ENCODE measurements at regions not wholly inside any gene's neighbourhood (a gene's known extent, or its start where the extent isn't known, plus 50 kb on each side); places are given as distances from the start of the nearest gene placed in this dataset.
"Not testable (repeated sequence)": the region's sequence is repeated elsewhere in the genome, so short reads cannot be mapped to it uniquely, and the experiment has no call there.

DNA sequence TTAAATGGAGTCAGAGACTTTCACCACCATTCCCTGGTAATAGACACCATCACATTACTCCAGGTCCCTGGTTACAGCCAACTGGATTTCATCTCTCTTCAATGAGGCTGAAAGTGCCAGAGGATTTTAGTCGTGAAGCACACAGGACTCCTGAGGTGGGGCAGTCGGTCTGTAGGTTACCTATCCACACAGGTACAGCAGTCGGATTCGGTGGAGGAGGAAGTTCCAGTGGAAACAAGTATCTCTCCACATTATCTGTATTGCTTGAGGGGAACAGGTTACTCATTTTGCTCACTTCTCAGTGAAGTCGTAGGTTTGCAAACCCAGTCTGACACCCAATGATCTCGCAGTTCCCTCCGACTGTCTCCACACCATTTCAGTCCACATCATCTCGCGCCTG is 82.3 kb upstream of the TMEM45B start:
- no peak for DNase-seq

DNA sequence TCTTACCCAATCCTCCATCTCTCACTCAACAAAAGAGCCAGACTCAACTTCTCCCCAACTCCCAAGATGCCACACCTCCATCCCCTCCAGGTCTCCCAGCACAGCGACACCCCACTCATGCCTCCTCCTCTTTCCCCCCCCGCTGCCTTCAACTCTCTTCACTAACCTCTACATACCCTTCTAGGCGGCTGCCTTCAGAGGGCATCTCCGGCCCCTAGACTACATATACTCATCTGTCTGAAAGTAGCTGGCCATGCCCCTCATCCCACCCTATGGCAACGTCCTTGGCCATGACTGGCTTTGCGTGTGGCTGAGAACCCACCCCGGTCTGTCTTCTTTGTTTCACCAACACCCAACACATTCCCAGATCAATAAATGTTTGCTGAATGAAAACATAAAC is 81.7 kb upstream of the TMEM45B start:
- no peak for DNase-seq

GRCh38 chr11:129734654-129735053 is 81.0 kb upstream of the TMEM45B start:
- DNase-seq, result no peak

DNA sequence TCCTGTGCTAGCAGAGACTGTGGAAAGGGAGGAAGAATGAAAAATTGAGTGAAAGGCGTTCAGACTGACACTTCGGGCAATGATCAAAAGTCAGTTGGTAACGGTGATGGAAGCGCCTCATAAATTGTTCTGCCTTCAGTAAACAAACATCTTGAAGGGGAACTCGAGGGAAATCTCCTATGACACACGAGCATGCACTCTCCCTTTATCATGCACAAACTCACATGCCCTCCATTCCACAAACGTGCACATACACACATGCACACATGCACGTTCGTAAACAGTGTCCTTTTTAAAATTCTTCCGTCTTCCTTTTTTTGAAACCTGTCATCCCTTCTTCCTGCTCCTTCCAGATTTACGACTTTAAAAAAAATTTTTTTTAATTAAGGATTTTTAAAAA is 77.8 kb upstream of the TMEM45B start:
- DNase-seq, result no peak

- no peak for DNase-seq
Measured at GRCh38 chr11:129738242-129738641, 77.4 kb upstream of the TMEM45B start.

- no peak for DNase-seq
Measured at GRCh38 chr11:129739339-129739738, 76.3 kb upstream of the TMEM45B start.

DNA sequence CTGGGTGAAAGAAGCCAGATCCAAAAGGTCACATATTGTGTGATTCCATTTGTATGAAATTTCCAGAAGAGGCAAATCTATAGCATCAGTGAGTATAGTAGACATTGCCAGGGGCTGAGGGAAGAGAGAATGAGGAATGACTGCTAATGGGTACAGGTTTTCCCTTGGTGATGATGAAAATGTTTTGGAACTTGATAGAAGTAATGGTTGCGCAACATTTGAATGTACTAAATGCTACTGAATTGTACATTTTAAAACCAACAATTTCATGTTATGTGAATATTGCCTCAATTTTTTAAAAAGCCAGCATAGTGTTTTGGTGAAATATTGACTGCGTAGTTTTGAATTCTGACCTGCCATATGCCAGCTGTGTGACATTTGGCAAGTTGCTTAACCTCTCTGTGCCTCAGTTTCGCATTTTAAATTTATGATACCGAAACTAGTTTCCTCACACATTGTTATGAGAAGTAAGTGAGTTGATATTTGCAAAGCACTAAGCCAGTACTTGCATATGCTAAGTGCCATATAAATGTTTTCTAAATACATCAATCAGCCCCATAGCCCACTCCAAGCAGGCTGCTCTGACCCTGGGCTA is 75.4 kb upstream of the TMEM45B start:
- DNase-seq, result no peak

DNA sequence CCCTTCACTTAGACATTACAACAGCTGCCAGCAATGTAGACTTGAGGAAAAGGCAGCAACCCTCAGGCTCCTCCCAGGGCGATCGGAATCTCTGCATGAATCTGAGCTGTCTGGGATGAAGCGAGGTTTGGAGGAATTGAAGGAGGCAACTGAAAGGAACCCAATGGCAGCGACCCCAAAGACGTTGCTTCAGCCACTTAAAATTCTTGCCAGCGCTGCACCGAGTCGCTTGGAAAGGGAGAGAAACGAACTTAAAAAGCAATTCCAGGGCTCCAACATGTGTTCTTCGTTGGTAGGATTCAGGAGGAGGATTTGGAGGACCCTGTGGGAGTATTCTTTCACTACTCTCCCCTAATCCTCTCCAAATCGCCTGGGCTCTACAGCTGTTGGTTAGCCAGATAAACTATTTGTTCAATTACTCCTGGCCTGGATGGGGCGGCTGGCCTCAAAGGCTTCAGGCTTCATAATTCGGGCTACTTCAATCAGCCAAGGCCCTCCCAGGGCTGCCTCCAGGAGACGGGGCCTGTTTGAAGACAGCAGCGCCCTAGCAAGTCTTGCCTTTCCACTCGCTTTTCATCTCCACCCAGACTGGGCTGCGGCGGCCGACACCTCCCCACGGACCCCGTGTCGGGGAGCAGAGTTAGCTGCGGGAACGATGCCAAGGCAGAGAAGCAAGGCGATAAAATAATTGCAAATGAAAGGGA is 72.4 kb upstream of the TMEM45B start:
- no peak for DNase-seq

DNA sequence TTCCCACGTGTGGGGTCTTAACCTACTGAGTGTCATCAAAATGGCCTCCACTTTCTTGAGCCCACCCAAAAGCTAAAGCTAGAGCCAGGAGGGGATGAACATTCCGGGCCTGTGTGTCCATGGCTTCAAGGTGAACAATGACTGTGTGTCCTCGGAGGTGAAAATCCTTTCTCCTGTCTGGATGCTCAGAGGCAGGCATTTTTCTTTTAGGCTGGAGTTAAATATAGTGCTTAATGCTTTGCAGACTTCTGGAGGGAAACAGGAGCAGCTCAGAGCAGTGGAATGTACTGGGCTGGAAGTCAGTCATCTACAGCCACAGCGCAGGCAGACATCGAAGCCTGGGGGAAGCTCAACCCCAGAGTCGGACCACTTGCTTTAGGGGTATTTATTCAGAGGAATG is 68.6 kb upstream of the TMEM45B start:
- no peak for DNase-seq

DNA sequence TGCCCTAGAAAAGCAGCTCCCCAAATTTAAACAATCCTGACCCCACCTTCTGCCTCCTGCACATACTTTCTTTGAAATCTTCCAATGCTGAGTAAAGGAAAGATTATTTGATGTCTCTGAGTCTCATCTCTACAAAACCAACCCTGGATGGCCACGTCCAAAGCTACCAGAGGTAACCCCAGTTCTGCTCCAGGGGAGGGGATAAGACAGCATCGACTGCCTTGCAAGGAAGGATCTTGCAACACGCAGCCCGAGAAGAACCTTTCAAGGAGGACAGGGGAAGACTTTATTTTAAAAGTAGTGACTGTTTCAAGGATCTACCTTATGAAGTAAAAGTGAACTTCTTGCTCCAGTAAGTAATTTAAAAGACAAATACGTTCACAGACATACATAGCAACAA is 66.5 kb upstream of the TMEM45B start:
- DNase-seq, result no peak

DNA sequence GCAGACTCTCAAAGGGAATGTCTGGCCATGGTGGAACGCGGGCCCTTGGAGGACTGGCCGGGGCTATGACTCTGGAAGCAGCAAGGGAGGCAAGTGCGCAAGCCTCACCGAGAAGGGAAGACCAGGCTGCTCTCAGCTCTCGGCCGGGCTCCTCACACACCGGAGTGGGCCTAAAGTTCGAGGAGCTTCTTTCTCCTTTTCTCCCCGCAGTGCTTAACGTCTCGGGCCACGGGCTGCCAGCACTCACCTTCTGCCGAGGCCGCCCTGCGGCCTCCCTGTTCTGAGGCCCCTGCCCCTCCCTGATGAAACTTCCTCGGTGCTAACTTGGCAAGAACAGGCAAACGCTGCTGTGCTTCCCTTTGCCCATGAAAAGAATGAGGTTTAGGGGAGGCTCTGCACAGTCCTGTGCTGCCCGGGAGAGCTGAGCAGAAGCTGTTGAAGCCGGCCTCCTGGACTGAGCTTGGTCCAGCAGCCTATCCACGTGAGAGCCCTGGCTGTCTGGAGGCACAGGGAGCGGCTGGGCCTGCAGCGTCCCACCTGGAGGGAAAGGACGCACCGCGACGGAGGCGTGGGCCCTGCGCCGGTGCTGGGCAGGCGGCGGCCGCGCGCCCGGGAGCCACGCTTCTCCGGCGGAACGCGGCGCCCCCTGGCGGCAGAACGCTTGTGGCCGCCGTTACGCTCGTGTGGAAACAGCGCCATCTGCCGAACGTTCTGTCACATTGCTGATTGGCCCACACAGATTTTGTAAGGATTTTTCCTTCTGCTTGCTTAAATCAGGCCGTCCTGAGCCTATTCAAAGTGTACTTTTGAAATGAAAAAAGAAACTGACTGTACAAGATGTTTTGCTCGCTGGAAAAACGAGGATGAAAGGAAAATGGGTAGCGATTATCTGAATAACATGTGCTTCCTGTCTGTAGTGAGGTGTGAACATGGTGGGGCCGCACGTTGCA is 65.0 kb upstream of the TMEM45B start:
- peak; percentile 51 for DNase-seq

- DNase-seq, result no peak
Measured at GRCh38 chr11:129751511-129751910, 64.1 kb upstream of the TMEM45B start.

GRCh38 chr11:129763569-129763968 is 52.1 kb upstream of the TMEM45B start:
- not testable (repeated sequence) for DNase-seq

GRCh38 chr11:129764204-129764603 is 51.4 kb upstream of the TMEM45B start:
- DNase-seq, result not testable (repeated sequence)
